Liver (tissue), 8 donors: ENCODE measurements at regions not wholly inside any gene's neighbourhood (a gene's known extent, or its start where the extent isn't known, plus 50 kb on each side); places are given as distances from the start of the nearest gene placed in this dataset.

Experiments used
- DNase-seq: peaks from one replicate; pipeline ENCODE4 v3.0.0-alpha.2; 2017; ENCODE audit warnings: low spot score
- H3K27ac ChIP-seq, 2 donors: one replicate each; pipeline ENCODE4 v1.7.0; 2013; ENCODE audit warnings: inconsistent platforms in 2 of 2, low read length in 2 of 2, control low read depth in 1 of 2, low read depth in 1 of 2, mild to moderate bottlenecking in 1 of 2
- H3K27me3 ChIP-seq, 4 donors: one replicate each; pipeline versions ENCODE4 v1.6.1 to v1.7.0; 2013; ENCODE audit warnings: low read length in 3 of 4, inconsistent platforms in 1 of 4, mild to moderate bottlenecking in 1 of 4, moderate library complexity in 1 of 4; ENCODE audit not compliant: control insufficient read depth in 4 of 4, insufficient read depth in 4 of 4
- H3K36me3 ChIP-seq, 4 donors: one replicate each; pipeline versions ENCODE4 v1.6.1 to v1.7.0; 2013; ENCODE audit warnings: low read length in 3 of 4, mild to moderate bottlenecking in 3 of 4, low read depth in 1 of 4, moderate library complexity in 1 of 4; ENCODE audit not compliant: control insufficient read depth in 4 of 4, insufficient read depth in 3 of 4
- H3K4me1 ChIP-seq, 4 donors: one replicate each; pipeline versions ENCODE4 v1.6.1 to v1.7.0; 2013; ENCODE audit warnings: low read length in 3 of 4, mild to moderate bottlenecking in 3 of 4, moderate library complexity in 1 of 4; ENCODE audit not compliant: control insufficient read depth in 4 of 4, insufficient read depth in 4 of 4
- H3K4me3 ChIP-seq, 3 donors: one replicate each; pipeline versions ENCODE4 v1.6.1 to v1.7.0; 2013; ENCODE audit warnings: low read length in 3 of 3, control low read depth in 1 of 3, low read depth in 1 of 3, mild to moderate bottlenecking in 1 of 3
- H3K9ac ChIP-seq, 2 donors: one replicate each; pipeline ENCODE4 v1.7.0; 2013; ENCODE audit warnings: low read length in 2 of 2, mild to moderate bottlenecking in 2 of 2, moderate library complexity in 2 of 2, control low read depth in 1 of 2, low read depth in 1 of 2
- H3K9me3 ChIP-seq, 4 donors: one replicate each; pipeline versions ENCODE4 v1.6.1 to v1.7.0; 2013; ENCODE audit warnings: low read length in 3 of 4; ENCODE audit not compliant: control insufficient read depth in 4 of 4
- ATF3 ChIP-seq: IDR thresholded peaks from 2 replicates; pipeline ENCODE4 v1.6.1; 2016; ENCODE audit warnings: antibody characterized with exemption
- CTCF ChIP-seq: fragments of 150-350 bp; IDR thresholded peaks from 2 replicates; pipeline ENCODE4 v1.5.1; 2017; ENCODE audit warnings: improper control_type of control experiment, low read depth, low read length; ENCODE audit not compliant: missing input control
- EGR1 ChIP-seq, 2 donors: IDR thresholded peaks; 2 replicates each; pipeline ENCODE4 v1.6.1; 2016 to 2018; ENCODE audit warnings: antibody characterized with exemption in 2 of 2, low read depth in 2 of 2
- FOXA1 ChIP-seq: IDR thresholded peaks from 2 replicates; pipeline ENCODE4 v1.6.1; 2016; ENCODE audit warnings: antibody characterized with exemption
- FOXA2 ChIP-seq: IDR thresholded peaks from 2 replicates; pipeline ENCODE4 v1.6.1; 2016; ENCODE audit warnings: antibody characterized with exemption
- GABPA ChIP-seq, 2 donors: IDR thresholded peaks in 1 of 2; conservative IDR thresholded peaks in 1 of 2; 2 replicates each; pipeline ENCODE4 v1.6.1; 2016; ENCODE audit warnings: antibody characterized with exemption in 2 of 2, mild to moderate bottlenecking in 1 of 2, moderate library complexity in 1 of 2
- HNF4A ChIP-seq, 2 donors: conservative IDR thresholded peaks; 2 replicates each; pipeline ENCODE4 v1.6.1; 2016; ENCODE audit warnings: antibody characterized with exemption in 2 of 2, mild to moderate bottlenecking in 2 of 2
- HNF4G ChIP-seq: IDR thresholded peaks from 2 replicates; pipeline ENCODE4 v1.6.1; 2016; ENCODE audit warnings: antibody characterized with exemption
- JUND ChIP-seq, 2 donors: IDR thresholded peaks; 2 replicates each; pipeline ENCODE4 v1.6.1; 2016; ENCODE audit warnings: antibody characterized with exemption in 2 of 2
- NR2F2 ChIP-seq: IDR thresholded peaks from 2 replicates; pipeline ENCODE4 v1.6.1; 2016; ENCODE audit warnings: antibody characterized with exemption
- RAD21 ChIP-seq, 2 donors: IDR thresholded peaks; 2 replicates each; pipeline ENCODE4 v1.6.1; 2016; ENCODE audit warnings: antibody characterized with exemption in 2 of 2, mild to moderate bottlenecking in 2 of 2
- RXRA ChIP-seq, 2 donors: IDR thresholded peaks; 2 replicates each; pipeline ENCODE4 v1.6.1; 2017 to 2018; ENCODE audit warnings: antibody characterized with exemption in 2 of 2, mild to moderate bottlenecking in 1 of 2
- SP1 ChIP-seq: IDR thresholded peaks from 2 replicates; pipeline ENCODE4 v1.6.1; 2018; ENCODE audit warnings: antibody characterized with exemption, mild to moderate bottlenecking
- TAF1 ChIP-seq: conservative IDR thresholded peaks from 2 replicates; pipeline ENCODE4 v1.6.1; 2016; ENCODE audit warnings: antibody characterized with exemption, mild to moderate bottlenecking
- YY1 ChIP-seq: IDR thresholded peaks from 2 replicates; pipeline ENCODE4 v1.6.1; 2016; ENCODE audit warnings: antibody characterized with exemption, mild to moderate bottlenecking
- ZBTB33 ChIP-seq: IDR thresholded peaks from 2 replicates; pipeline ENCODE4 v1.6.1; 2016; ENCODE audit warnings: antibody characterized with exemption
- WGBS: extraction: QIAGEN DNeasy Blood & Tissue Kit; methylation state at CpG from one replicate; pipeline ENCODE4 v1.1.7; 2013; 5-methylcytosine and 5-hydroxymethylcytosine counted together
- TF ChIP-seq, protein P1 (sequence below): IDR thresholded peaks from 2 replicates; pipeline ENCODE4 v1.6.1; 2016; ENCODE audit warnings: antibody characterized with exemption, mild to moderate bottlenecking
- TF ChIP-seq, protein P2 (sequence below): IDR thresholded peaks from 2 replicates; pipeline ENCODE4 v1.6.1; 2016; ENCODE audit warnings: antibody characterized with exemption
- donor health status: healthy.
- donor health status: healthy.
- donor health status: healthy.
- donor health status: healthy.
- donor health status: healthy.

- 75% methylated on average over 3 of the region's 3 CpGs for WGBS
Observed at GRCh38 chr1:194787001-194787400, 1600.6 kb upstream of the B3GALT2 start.

DNA sequence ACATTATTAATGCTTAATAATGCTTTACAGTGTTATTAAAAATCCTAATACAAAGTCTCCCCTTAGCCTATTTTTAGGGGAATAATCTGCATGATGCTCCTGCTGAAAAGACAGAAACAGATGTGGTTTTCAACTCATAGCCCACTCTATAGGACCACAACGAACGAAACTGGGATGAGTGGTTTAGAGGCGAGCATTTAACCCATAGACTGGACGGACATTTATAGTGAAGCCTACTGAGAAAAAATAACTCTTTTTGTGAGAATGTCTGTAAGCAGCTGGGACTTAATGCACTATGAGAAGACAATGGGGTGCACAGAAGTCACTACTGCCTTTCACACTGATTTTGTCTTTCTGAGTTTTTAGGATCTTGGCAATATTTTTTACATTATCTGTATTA, 1599.6 kb upstream of the B3GALT2 start:
- Histone ChIP-seq H3K9ac (no peak overlapping the region), H3K27ac (no peak overlapping the region), H3K4me3 (no peak overlapping the region), H3K4me1 (no peaks in the 10 kb centered on the region), H3K36me3 (no peaks in the 10 kb centered on the region), H3K9me3 (no peaks in the 10 kb centered on the region), H3K27me3 (no peaks in the 10 kb centered on the region)
- WGBS, result 80% methylated on average over 4 of the region's 4 CpGs
- TF ChIP-seq, protein P1, sequence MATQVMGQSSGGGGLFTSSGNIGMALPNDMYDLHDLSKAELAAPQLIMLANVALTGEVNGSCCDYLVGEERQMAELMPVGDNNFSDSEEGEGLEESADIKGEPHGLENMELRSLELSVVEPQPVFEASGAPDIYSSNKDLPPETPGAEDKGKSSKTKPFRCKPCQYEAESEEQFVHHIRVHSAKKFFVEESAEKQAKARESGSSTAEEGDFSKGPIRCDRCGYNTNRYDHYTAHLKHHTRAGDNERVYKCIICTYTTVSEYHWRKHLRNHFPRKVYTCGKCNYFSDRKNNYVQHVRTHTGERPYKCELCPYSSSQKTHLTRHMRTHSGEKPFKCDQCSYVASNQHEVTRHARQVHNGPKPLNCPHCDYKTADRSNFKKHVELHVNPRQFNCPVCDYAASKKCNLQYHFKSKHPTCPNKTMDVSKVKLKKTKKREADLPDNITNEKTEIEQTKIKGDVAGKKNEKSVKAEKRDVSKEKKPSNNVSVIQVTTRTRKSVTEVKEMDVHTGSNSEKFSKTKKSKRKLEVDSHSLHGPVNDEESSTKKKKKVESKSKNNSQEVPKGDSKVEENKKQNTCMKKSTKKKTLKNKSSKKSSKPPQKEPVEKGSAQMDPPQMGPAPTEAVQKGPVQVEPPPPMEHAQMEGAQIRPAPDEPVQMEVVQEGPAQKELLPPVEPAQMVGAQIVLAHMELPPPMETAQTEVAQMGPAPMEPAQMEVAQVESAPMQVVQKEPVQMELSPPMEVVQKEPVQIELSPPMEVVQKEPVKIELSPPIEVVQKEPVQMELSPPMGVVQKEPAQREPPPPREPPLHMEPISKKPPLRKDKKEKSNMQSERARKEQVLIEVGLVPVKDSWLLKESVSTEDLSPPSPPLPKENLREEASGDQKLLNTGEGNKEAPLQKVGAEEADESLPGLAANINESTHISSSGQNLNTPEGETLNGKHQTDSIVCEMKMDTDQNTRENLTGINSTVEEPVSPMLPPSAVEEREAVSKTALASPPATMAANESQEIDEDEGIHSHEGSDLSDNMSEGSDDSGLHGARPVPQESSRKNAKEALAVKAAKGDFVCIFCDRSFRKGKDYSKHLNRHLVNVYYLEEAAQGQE, result no peak
- TF ChIP-seq JUND (IDR thresholded peaks at IDR 0.05), result no peak
- no peak for TF ChIP-seq GABPA (IDR thresholded peaks at IDR 0.05 in 1 of 2, conservative IDR thresholded peaks at IDR 0.05 in 1 of 2)
- TF ChIP-seq, protein P2, sequence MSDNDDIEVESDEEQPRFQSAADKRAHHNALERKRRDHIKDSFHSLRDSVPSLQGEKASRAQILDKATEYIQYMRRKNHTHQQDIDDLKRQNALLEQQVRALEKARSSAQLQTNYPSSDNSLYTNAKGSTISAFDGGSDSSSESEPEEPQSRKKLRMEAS, result no peak
- no peak for TF ChIP-seq FOXA1
- no peak for TF ChIP-seq TAF1
- TF ChIP-seq EGR1 (IDR thresholded peaks at IDR 0.05; ENCODE audit: low read depth in 2 of 2), result no peak
- no peak for TF ChIP-seq HNF4A (conservative IDR thresholded peaks at IDR 0.05)
- no peak for TF ChIP-seq NR2F2
- TF ChIP-seq ATF3, result no peak
- no peak for TF ChIP-seq FOXA2
- TF ChIP-seq HNF4G, result no peak
- no peak for TF ChIP-seq YY1
- no peak for TF ChIP-seq SP1
- TF ChIP-seq ZBTB33, result no peak
- TF ChIP-seq RXRA (IDR thresholded peaks at IDR 0.05), result no peak
- no peak for TF ChIP-seq RAD21 (IDR thresholded peaks at IDR 0.05)
- TF ChIP-seq CTCF, result no peak
- DNase-seq, result no peak

More at GRCh38 chr1:194787001-194787400, 1600.6 kb upstream of the B3GALT2 start:
- Histone ChIP-seq H3K4me1 (no peaks in the 10 kb centered on the region), H3K9ac (no peak overlapping the region), H3K4me3 (no peak overlapping the region), H3K27ac (no peak overlapping the region), H3K27me3 (no peaks in the 10 kb centered on the region), H3K36me3 (no peaks in the 10 kb centered on the region), H3K9me3 (no peaks in the 10 kb centered on the region)
- TF ChIP-seq JUND (IDR thresholded peaks at IDR 0.05), result no peak
- no peak for TF ChIP-seq NR2F2
- no peak for TF ChIP-seq RAD21 (IDR thresholded peaks at IDR 0.05)
- TF ChIP-seq EGR1 (IDR thresholded peaks at IDR 0.05; ENCODE audit: low read depth in 2 of 2), result no peak
- no peak for TF ChIP-seq FOXA1
- no peak for TF ChIP-seq SP1
- TF ChIP-seq FOXA2, result no peak
- TF ChIP-seq GABPA (IDR thresholded peaks at IDR 0.05 in 1 of 2, conservative IDR thresholded peaks at IDR 0.05 in 1 of 2), result no peak
- TF ChIP-seq YY1, result no peak
- no peak for TF ChIP-seq ZBTB33
- no peak for TF ChIP-seq HNF4A (conservative IDR thresholded peaks at IDR 0.05)
- TF ChIP-seq HNF4G, result no peak
- DNase-seq, result no peak
